C4-2B (cell line): ENCODE measurements at regions not wholly inside any gene's neighbourhood (a gene's known extent, or its start where the extent isn't known, plus 50 kb on each side); places are given as distances from the start of the nearest gene placed in this dataset.

Source experiments
- CTCF ChIP-seq: fragments of 450-650 bp; conservative IDR thresholded peaks from 2 replicates; pipeline ENCODE4 v1.5.1; 2017; ENCODE audit warnings: mild to moderate bottlenecking
- ZFX ChIP-seq: fragments of 450-650 bp; IDR thresholded peaks from 2 replicates; pipeline ENCODE4 v1.6.1; 2017

- TF ChIP-seq CTCF: no peak
- no peak for TF ChIP-seq ZFX
Measured at GRCh38 chr16:5635331-5635730, 537.7 kb upstream of the EEF2KMT start.
